LNCaP clone FGC (cell line): ENCODE measurements at regions not wholly inside any gene's neighbourhood (a gene's known extent, or its start where the extent isn't known, plus 50 kb on each side); places are given as distances from the start of the nearest gene placed in this dataset.
"Not testable (repeated sequence)": the region's sequence is repeated elsewhere in the genome, so short reads cannot be mapped to it uniquely, and the experiment has no call there.

Source experiments
- DNase-seq: peaks from one replicate; pipeline ENCODE4 v3.0.0-alpha.2; 2011; ENCODE audit warnings: low read depth
- H3K4me3 ChIP-seq: 2 replicates; pipeline ENCODE4 v1.5.1; 2011; ENCODE audit warnings: mild to moderate bottlenecking, low read depth, low read length, control low read depth
- TF ChIP-seq, protein P1 (sequence below): IDR thresholded peaks from 2 replicates; pipeline ENCODE4 v1.5.1; 2012; ENCODE audit warnings: mild to moderate bottlenecking; ENCODE audit not compliant: control insufficient read depth, insufficient read depth; ENCODE audit errors: extremely low read depth

DNA sequence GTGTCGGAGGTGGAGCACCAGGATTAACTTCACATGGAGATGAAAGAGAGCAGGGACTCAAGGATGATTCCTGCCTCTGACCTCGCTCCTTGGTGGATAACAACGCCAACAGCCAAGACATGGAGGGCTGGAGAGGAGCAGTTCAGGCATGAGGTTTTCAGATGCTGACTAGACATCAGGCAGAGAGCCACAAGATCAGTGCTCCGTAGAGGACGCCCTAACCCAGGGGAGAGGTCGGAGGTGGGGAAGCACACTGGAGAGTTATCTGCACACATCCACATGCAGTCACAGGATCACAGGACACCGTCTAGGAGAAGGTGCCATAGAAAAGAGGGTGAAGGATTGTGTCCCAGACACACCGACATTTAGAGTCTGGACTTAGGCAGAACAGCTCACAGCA is 344.3 kb downstream of the EIPR1 start:
- DNase-seq: no peak
- TF ChIP-seq, protein P1, sequence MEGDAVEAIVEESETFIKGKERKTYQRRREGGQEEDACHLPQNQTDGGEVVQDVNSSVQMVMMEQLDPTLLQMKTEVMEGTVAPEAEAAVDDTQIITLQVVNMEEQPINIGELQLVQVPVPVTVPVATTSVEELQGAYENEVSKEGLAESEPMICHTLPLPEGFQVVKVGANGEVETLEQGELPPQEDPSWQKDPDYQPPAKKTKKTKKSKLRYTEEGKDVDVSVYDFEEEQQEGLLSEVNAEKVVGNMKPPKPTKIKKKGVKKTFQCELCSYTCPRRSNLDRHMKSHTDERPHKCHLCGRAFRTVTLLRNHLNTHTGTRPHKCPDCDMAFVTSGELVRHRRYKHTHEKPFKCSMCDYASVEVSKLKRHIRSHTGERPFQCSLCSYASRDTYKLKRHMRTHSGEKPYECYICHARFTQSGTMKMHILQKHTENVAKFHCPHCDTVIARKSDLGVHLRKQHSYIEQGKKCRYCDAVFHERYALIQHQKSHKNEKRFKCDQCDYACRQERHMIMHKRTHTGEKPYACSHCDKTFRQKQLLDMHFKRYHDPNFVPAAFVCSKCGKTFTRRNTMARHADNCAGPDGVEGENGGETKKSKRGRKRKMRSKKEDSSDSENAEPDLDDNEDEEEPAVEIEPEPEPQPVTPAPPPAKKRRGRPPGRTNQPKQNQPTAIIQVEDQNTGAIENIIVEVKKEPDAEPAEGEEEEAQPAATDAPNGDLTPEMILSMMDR: no peak
- no peak overlapping the region for H3K4me3 ChIP-seq

DNA sequence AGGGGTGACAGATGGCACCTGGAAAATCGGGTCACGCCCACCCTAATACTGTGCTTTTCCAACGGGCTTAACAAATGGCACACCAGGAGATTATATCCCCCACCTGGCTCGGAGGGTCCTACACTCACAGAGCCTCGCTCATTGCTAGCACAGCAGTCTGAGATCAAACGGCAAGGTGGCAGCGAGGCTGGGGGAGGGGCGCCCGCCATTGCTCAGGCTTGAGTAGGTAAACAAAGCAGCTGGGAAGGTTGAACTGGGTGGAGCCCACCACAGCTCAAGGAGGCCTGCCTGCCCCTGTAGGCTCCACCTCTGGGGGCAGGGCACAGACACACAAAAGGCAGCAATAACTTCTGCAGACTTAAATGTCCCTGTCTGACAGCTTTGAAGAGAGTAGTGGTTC is 346.8 kb downstream of the EIPR1 start:
- not testable (repeated sequence) for DNase-seq, H3K4me3 ChIP-seq

DNA sequence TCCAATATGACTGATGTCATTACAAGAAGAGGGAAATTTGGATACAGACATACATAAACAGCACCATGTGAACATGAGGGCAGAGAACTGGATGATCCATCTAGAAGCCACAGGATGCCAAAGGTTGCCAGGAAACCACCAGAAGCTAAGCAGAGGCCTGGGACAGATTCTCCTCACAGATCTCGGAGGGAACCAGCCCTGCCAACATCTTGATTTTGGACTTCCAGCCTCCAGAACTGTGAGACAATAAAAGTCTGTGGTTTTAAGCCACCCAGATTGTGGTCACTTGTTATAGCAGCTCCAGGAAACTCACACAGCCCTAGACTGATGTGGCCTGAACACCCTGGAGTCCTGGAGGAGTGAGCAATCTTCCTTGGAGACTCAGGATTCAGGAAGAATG is 351.6 kb downstream of the EIPR1 start:
- DNase-seq: no peak
- TF ChIP-seq, protein P1: no peak
- no peak overlapping the region for H3K4me3 ChIP-seq

DNA sequence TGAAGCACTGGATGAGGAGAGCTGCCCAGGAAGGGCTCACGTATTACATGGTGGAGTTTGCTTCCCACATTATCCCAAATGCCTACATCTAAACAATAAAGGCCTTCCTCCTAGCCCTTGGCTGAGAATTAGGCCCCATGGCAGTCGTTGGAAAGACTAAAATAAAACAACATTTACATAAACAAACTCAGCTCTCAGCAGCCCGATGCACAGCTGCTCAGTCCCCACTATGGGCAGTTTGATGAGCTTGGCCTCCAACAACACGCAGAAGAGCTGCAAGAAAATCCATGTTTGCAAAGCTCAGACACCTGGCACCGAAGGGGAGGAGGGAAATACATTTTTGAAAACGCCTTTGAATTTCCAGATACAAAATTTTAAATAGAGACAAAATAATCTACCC is 352.4 kb downstream of the EIPR1 start:
- H3K4me3 ChIP-seq: no peak overlapping the region
- no peak for DNase-seq
- TF ChIP-seq, protein P1: no peak

DNA sequence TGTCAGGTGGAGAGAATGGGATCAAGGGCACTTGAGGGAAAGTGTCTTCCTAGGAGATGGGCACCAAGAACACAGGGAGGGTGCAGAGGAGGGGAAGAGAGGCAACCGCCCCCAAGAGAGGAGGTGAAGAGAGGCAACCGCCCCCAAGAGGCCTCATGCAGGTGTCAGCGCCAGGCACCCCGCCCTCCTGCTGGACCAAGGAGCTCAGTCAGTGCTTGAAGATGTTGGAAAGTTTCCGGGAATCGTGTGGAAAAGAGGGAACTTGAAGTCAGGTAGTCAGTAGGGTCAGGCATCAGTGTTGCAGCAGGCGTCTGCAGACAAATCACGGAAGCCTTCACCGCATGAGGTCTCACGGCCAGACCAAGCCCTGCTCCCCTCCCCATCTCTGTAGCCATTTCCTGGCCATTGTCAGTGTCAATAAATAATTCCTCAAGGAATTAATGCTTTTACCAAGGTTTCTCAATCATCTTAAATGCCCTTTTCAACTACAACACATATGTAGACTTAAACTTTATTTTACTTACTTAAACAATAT is 353.1 kb downstream of the EIPR1 start:
- TF ChIP-seq, protein P1: no peak
- DNase-seq: no peak
- no peak overlapping the region for H3K4me3 ChIP-seq

DNA sequence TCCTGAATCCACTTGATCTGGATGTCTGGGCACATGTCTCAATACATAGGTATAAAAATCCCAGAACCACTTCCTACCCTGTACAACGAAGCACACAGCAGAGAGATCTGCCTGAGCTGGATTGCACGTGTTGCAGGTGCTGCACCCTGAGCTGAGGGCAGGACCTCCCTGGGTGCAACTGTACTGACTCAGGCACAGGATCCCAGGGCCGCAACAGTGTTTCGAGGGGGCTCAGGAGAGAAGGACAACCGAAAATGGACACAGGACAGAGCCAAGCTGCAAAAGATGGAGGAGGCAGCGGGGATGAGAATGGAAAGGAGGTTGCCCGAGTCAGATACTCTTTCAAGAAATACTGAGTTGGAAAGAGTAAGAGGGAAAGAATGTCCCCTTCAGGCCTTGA is 354.1 kb downstream of the EIPR1 start:
- no peak overlapping the region for H3K4me3 ChIP-seq
- DNase-seq: no peak
- TF ChIP-seq, protein P1: no peak

DNA sequence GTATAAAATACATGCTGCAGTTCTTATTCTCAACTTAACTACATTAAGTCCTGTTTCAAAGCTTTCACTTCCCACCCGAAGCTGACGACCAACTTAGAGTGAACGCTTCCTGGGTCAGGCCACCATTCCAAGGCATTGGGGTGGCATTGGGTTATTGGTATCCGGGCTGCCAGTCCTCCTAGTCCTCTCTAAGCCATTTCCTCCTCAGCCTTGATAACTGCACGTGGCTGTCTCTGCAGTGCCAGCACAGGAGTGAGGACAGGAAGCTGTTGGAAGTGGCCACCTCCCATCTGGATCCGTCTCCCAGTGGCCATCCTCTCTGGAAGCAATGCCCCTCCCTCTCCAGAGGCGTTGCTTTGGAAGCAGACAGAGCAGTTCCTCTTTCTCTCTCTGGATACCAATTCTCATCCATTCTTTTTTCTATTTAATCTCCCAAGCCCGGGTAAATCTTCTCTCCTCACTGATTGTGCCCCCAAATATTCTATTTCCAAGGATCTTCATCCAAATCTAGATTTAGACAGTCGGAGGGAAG is 354.7 kb downstream of the EIPR1 start:
- H3K4me3 ChIP-seq: no peak overlapping the region
- TF ChIP-seq, protein P1: no peak
- DNase-seq: no peak
